DOHH2 (cell line): ENCODE measurements at regions not wholly inside any gene's neighbourhood (a gene's known extent, or its start where the extent isn't known, plus 50 kb on each side); places are given as distances from the start of the nearest gene placed in this dataset.

ENCODE experiments used
- CTCF ChIP-seq: fragments of 200-600 bp; sonication (generic); IDR thresholded peaks from one replicate; pipeline ENCODE4 v1.5.1; 2014; ENCODE audit warnings: antibody characterized with exemption, mild to moderate bottlenecking, low read depth, low read length; ENCODE audit not compliant: poor library complexity, severe bottlenecking
- EZH2phosphoT487 ChIP-seq: fragments of 200-600 bp; sonication (generic); IDR thresholded peaks from 2 replicates; pipeline ENCODE4 v1.6.1; 2017; ENCODE audit warnings: borderline replicate concordance, mild to moderate bottlenecking, antibody characterized with exemption, low read length, moderate library complexity, mixed read lengths

- TF ChIP-seq CTCF (no peak), EZH2phosphoT487 (no peak)
These were observed 494.0 kb downstream of the UQCRFS1 start for GRCh38 chr19:28718909-28719308.
